MM.1S (cell line): ENCODE measurements at regions not wholly inside any gene's neighbourhood (a gene's known extent, or its start where the extent isn't known, plus 50 kb on each side); places are given as distances from the start of the nearest gene placed in this dataset.

ENCODE experiments used
- DNase-seq: peaks from one replicate; pipeline ENCODE4 v3.0.0-alpha.2; 2015
- H2AFZ ChIP-seq: fragments of 300-600 bp; sonication (generic); 2 replicates; pipeline ENCODE4 v1.6.0; 2016; ENCODE audit warnings: antibody characterized with exemption, low read length
- H3F3A ChIP-seq: fragments of 300-600 bp; sonication (generic); 2 replicates; pipeline ENCODE4 v1.6.1; 2016; ENCODE audit warnings: mild to moderate bottlenecking, antibody characterized with exemption, low read length, moderate library complexity, mixed read lengths; ENCODE audit not compliant: insufficient read depth
- H3K27ac ChIP-seq: fragments of 300-600 bp; sonication (generic); 2 replicates; pipeline ENCODE4 v1.5.1; 2016; ENCODE audit warnings: mild to moderate bottlenecking, low read length
- H3K27me3 ChIP-seq: fragments of 300-600 bp; sonication (generic); replicated peaks from 2 replicates; pipeline ENCODE4 v1.6.0; 2016; ENCODE audit warnings: low read length; ENCODE audit not compliant: insufficient read depth
- H3K36me3 ChIP-seq: fragments of 300-600 bp; sonication (generic); replicated peaks from 2 replicates; pipeline ENCODE4 v1.6.1; 2016; ENCODE audit warnings: mild to moderate bottlenecking, low read length, mixed read lengths; ENCODE audit not compliant: insufficient read depth
- H3K4me1 ChIP-seq: fragments of 300-600 bp; sonication (generic); 2 replicates; pipeline ENCODE4 v1.6.1; 2016; ENCODE audit warnings: low read length, mixed read lengths
- H3K4me2 ChIP-seq: fragments of 300-600 bp; sonication (generic); 2 replicates; pipeline ENCODE4 v1.6.0; 2016; ENCODE audit warnings: low read depth, low read length
- H3K4me3 ChIP-seq: fragments of 300-600 bp; sonication (generic); 2 replicates; pipeline ENCODE4 v1.5.1; 2016; ENCODE audit warnings: low read length, mixed read lengths
- H3K79me2 ChIP-seq: fragments of 300-600 bp; sonication (generic); 2 replicates; pipeline ENCODE4 v1.6.1; 2016; ENCODE audit warnings: mixed run types, low read length, mixed read lengths
- H3K9ac ChIP-seq: fragments of 300-600 bp; sonication (generic); 2 replicates; pipeline ENCODE4 v1.6.1; 2016; ENCODE audit warnings: low read length, mixed read lengths
- H3K9me2 ChIP-seq: fragments of 300-600 bp; sonication (generic); replicated peaks from 2 replicates; pipeline ENCODE4 v1.6.1; 2016; ENCODE audit warnings: mild to moderate bottlenecking, low read length, mixed read lengths; ENCODE audit not compliant: insufficient read depth
- H3K9me3 ChIP-seq: fragments of 300-600 bp; sonication (generic); replicated peaks from 2 replicates; pipeline ENCODE4 v1.6.1; 2016; ENCODE audit warnings: mild to moderate bottlenecking, low read length, mixed read lengths; ENCODE audit not compliant: insufficient read depth
- H4K20me1 ChIP-seq: fragments of 300-600 bp; sonication (generic); 2 replicates; pipeline ENCODE4 v1.6.1; 2016; ENCODE audit warnings: mild to moderate bottlenecking, low read length, moderate library complexity, mixed read lengths; ENCODE audit not compliant: insufficient read depth
- CTCF ChIP-seq: fragments of 300-600 bp; sonication (generic); IDR thresholded peaks from 2 replicates; pipeline ENCODE4 v1.5.1; 2016; ENCODE audit warnings: antibody characterized with exemption, low read length, mixed read lengths
- EZH2 ChIP-seq: fragments of 300-600 bp; sonication (generic); optimal IDR thresholded peaks from 2 replicates; pipeline ENCODE3; 2017; ENCODE audit warnings: low read depth, mild to moderate bottlenecking, antibody characterized with exemption, low read length, mixed read lengths
- EZH2phosphoT487 ChIP-seq: fragments of 300-600 bp; sonication (generic); IDR thresholded peaks from 2 replicates; pipeline ENCODE4 v1.6.1; 2018; ENCODE audit warnings: antibody characterized with exemption, low read length

GRCh38 chr5:165919196-165919595, 2372.2 kb upstream of the WWC1 start:
- H3K9ac ChIP-seq = no peak overlapping the region
- no peak for TF ChIP-seq EZH2
- no peak for TF ChIP-seq EZH2phosphoT487
- no peak for TF ChIP-seq CTCF
- DNase-seq = no peak
- H3K79me2 ChIP-seq = no peaks in the 10 kb centered on the region
- no peaks in the 10 kb centered on the region for H3K27me3 ChIP-seq
- H3K4me3 ChIP-seq = no peak overlapping the region
- H4K20me1 ChIP-seq = no peaks in the 10 kb centered on the region
- no peak overlapping the region for H2AFZ ChIP-seq
- H3K36me3 ChIP-seq = no peaks in the 10 kb centered on the region
- H3K4me2 ChIP-seq = no peak overlapping the region
- H3F3A ChIP-seq = no peaks in the 10 kb centered on the region
- H3K9me2 ChIP-seq = no peaks in the 10 kb centered on the region
- H3K9me3 ChIP-seq = no peaks in the 10 kb centered on the region
- no peaks in the 10 kb centered on the region for H3K4me1 ChIP-seq
- no peak overlapping the region for H3K27ac ChIP-seq

- DNase-seq = no peak
- Histone ChIP-seq H3F3A (no peaks in the 10 kb centered on the region), H3K9me3 (no peaks in the 10 kb centered on the region), H3K36me3 (no peaks in the 10 kb centered on the region), H3K4me1 (no peaks in the 10 kb centered on the region), H4K20me1 (no peaks in the 10 kb centered on the region), H3K79me2 (no peaks in the 10 kb centered on the region), H2AFZ (no peak overlapping the region), H3K9ac (no peak overlapping the region), H3K4me2 (no peak overlapping the region), H3K27ac (no peak overlapping the region), H3K4me3 (no peak overlapping the region), H3K9me2 (no peaks in the 10 kb centered on the region), H3K27me3 (no peaks in the 10 kb centered on the region)
- TF ChIP-seq EZH2 = no peak
- TF ChIP-seq CTCF = no peak
- TF ChIP-seq EZH2phosphoT487 = no peak
Observed at GRCh38 chr5:165920655-165921054, 2370.8 kb upstream of the WWC1 start.

GRCh38 chr5:165928971-165929370, 2362.5 kb upstream of the WWC1 start:
- H3K27me3 ChIP-seq = no peaks in the 10 kb centered on the region
- no peaks in the 10 kb centered on the region for H3K79me2 ChIP-seq
- H3K9me3 ChIP-seq = no peaks in the 10 kb centered on the region
- no peak for TF ChIP-seq CTCF
- TF ChIP-seq EZH2phosphoT487 = no peak
- TF ChIP-seq EZH2 = no peak
- H3K36me3 ChIP-seq = no peaks in the 10 kb centered on the region
- DNase-seq = no peak
- no peak overlapping the region for H3K4me2 ChIP-seq
- no peak overlapping the region for H2AFZ ChIP-seq
- no peak overlapping the region for H3K4me3 ChIP-seq
- no peaks in the 10 kb centered on the region for H3K9me2 ChIP-seq
- H3F3A ChIP-seq = no peaks in the 10 kb centered on the region
- no peaks in the 10 kb centered on the region for H3K4me1 ChIP-seq
- no peak overlapping the region for H3K27ac ChIP-seq
- H3K9ac ChIP-seq = no peak overlapping the region
- H4K20me1 ChIP-seq = no peaks in the 10 kb centered on the region
